ENCODE measurements at regions not wholly inside any gene's neighbourhood (a gene's known extent, or its start where the extent isn't known, plus 50 kb on each side); places are given as distances from the start of the nearest gene placed in this dataset.

GRCh38 chr22:33111491-33111890 lies 53.3 kb upstream of the SYN3 start:
- no peak for TF ChIP-seq CTCF (conservative IDR thresholded peaks at IDR 0.05; ENCODE audit: control insufficient read depth, insufficient read depth, low read depth, low read length)
- no peak overlapping the region for H3K4me3 ChIP-seq (ENCODE audit: control insufficient read depth, low read depth, low read length)
- no peak for DNase-seq (ENCODE audit: low read depth)

- DNase-seq (ENCODE audit: low read depth) = peak; percentile 19
- no peak overlapping the region for H3K4me3 ChIP-seq (ENCODE audit: control insufficient read depth, low read depth, low read length)
- no peak for TF ChIP-seq CTCF (conservative IDR thresholded peaks at IDR 0.05; ENCODE audit: control insufficient read depth, insufficient read depth, low read depth, low read length)
These were observed 52.5 kb upstream of the SYN3 start for GRCh38 chr22:33110562-33111163.

- TF ChIP-seq CTCF (conservative IDR thresholded peaks at IDR 0.05; ENCODE audit: control insufficient read depth, insufficient read depth, low read depth, low read length) = no peak
- no peak for DNase-seq (ENCODE audit: low read depth)
- H3K4me3 ChIP-seq (ENCODE audit: control insufficient read depth, low read depth, low read length) = no peak overlapping the region
These were observed 51.6 kb upstream of the SYN3 start for GRCh38 chr22:33109514-33110430.

GRCh38 chr22:33108037-33108436 lies 49.9 kb upstream of the SYN3 start:
- no peak for DNase-seq (ENCODE audit: low read depth)
- no peak overlapping the region for H3K4me3 ChIP-seq (ENCODE audit: control insufficient read depth, low read depth, low read length)
- no peak for TF ChIP-seq CTCF (conservative IDR thresholded peaks at IDR 0.05; ENCODE audit: control insufficient read depth, insufficient read depth, low read depth, low read length)
